Motor neuron (in vitro differentiated cells): ENCODE measurements at regions not wholly inside any gene's neighbourhood (a gene's known extent, or its start where the extent isn't known, plus 50 kb on each side); places are given as distances from the start of the nearest gene placed in this dataset.

Source experiments
- ATAC-seq, 8 experiments: fragments of 200-7000 bp; cut with Tn5 transposase; replicated peaks in 6 of 8; 2 replicates each; pipeline ENCODE4 v1.8.0; 2021; ENCODE audit warnings: mild to moderate bottlenecking in 8 of 8, moderate library complexity in 8 of 8
- H3K27ac ChIP-seq, 2 donors: fragments of 250-450 bp; sonication (Bioruptor Pico); 2 replicates each; pipeline ENCODE4 v1.9.0; 2021; ENCODE audit warnings: antibody characterized with exemption in 2 of 2, mild to moderate bottlenecking in 2 of 2, moderate library complexity in 1 of 2
- H3K4me1 ChIP-seq, 2 donors: fragments of 250-450 bp; sonication (Bioruptor Pico); replicated peaks in 1 of 2; 2 replicates each; pipeline ENCODE4 v1.6.1; 2021; ENCODE audit warnings: antibody characterized with exemption in 2 of 2, mild to moderate bottlenecking in 2 of 2, moderate library complexity in 1 of 2
- H3K4me3 ChIP-seq, 5 donors: fragments of 250-450 bp; sonication (Bioruptor Pico); 2 replicates each; pipeline ENCODE4 v1.9.0; 2021; ENCODE audit warnings: antibody characterized with exemption in 5 of 5, mild to moderate bottlenecking in 5 of 5, moderate library complexity in 4 of 5
- WGBS, 10 experiments: fragments of 450-650 bp; shearing (Covaris generic); methylation state at CpG; one replicate each; pipeline ENCODE4 v1.0.0; 2022; 5-methylcytosine and 5-hydroxymethylcytosine counted together
- in situ Hi-C, 9 experiments: fragments of 400-800 bp; cut with MboI; loops; one replicate each; pipeline ENCODE4 v1.15.0; 2021; ENCODE audit warnings: low sequenced_read_pairs in 9 of 9, low pct_unique_long_range_greater_than_20kb in 2 of 9; ENCODE audit not compliant: unreplicated experiment in 9 of 9

DNA sequence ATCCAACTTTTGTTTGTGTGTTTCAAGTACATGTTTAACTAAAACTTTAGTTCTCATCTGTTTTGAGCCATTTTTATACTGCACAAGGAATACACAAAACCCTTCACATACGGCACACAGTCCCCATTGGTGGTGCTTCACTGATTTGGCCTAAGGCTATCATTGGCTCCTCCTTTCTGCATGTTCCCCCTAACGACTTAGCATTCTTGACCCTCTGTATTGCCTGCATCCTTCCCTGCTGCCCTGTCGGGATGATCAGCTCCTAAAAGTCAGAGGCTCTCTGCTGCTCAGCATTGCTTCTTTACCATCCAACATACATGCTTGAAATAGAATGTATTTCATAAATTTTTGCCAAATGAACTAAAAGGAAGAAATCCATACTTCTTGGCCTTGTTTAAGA, 111.4 kb upstream of the ABCB5 start:
- WGBS, 10 experiments = 11 to 100% (median 71%) methylated on average over 1 to 3 of the region's 3 CpGs; no CpG with 5 or more reads in 1 of the 10 experiments
- in situ Hi-C loops = no loop called here
- Histone ChIP-seq H3K4me3 (no peak overlapping the region), H3K27ac (no peak overlapping the region), H3K4me1 (no peaks in the 10 kb centered on the region)
- no peak for ATAC-seq

DNA sequence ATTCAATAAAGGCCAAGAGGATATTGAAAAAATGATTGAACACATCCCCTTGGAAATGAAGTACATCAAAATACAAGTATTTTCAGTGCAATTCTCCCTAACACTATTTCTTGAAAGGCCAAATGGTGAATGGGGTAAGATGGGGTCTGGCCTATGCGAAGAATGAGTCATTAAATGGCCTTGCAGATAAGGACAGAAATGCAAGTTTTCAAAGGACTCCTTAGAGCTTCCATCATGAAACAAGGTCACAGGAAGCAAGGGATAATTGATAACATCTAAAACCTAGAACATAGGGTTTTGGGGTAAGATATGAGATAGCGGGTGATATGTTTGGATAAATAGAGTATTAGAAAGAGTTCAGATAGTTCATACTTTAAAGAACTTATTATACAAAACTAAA, 109.3 kb upstream of the ABCB5 start:
- 35 to 100% (median 100%) methylated on average over 1 to 2 of the region's 2 CpGs; no CpG with 5 or more reads in 1 of the 10 experiments for WGBS, 10 experiments
- Histone ChIP-seq H3K4me3 (no peak overlapping the region), H3K4me1 (peaks cover 0 to 6% of the 10 kb centered on the region in 2 donors), H3K27ac (no peak overlapping the region)
- no peak for ATAC-seq
- in situ Hi-C loops = no loop called here

DNA sequence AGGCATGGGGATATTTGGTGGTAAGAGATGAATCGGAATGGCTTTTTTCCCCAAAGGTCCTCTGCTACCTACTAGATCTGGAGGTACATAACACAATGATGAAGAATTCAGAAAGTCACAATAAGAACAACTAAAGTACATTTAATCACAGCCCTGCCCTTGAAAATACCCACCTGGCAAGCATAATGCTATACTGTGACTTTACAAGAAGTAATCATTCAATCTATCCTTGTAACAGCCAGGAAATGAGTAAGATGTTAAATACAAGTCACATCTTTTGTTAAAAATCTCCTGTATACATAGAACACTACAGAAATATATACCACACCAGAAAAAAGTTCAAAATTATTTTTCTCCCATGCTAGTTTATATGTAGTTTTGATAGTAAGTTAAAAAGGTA, 108.3 kb upstream of the ABCB5 start:
- ATAC-seq = no peak
- in situ Hi-C loops = no loop called here
- Histone ChIP-seq H3K4me1 (peaks cover 0 to 6% of the 10 kb centered on the region in 2 donors), H3K27ac (no peak overlapping the region), H3K4me3 (no peak overlapping the region)
- WGBS, 10 experiments = 71 to 100% (median 100%) methylated on average over 1 of the region's 1 CpG; no CpG with 5 or more reads in 2 of the 10 experiments

DNA sequence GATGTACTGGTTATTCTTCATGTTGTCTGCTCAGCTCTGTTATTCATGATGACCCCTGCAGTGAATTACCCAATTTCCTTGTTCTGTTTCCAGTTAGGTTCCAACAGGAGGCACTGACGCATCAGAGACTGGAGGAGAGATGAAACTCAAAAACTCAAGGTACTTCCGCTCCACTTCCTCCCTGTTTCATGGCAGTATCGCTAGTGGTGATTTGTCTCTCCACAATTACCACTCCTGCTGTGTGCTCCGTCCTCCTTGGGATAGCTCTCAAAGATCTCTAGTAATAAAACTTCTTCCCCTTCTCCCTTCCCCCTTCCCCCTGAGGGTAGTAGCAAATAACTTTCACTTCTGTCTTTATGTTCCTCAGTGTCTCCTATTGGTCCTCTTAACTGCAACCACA, 107.4 kb upstream of the ABCB5 start:
- Histone ChIP-seq H3K4me1 (peaks cover 2 to 10% of the 10 kb centered on the region in 2 donors), H3K4me3 (no peak overlapping the region), H3K27ac (no peak overlapping the region)
- WGBS, 10 experiments = 17 to 93% (median 87%) methylated on average over 1 to 4 of the region's 4 CpGs; no CpG with 5 or more reads in 2 of the 10 experiments
- in situ Hi-C loops = no loop called here
- ATAC-seq = no peak

DNA sequence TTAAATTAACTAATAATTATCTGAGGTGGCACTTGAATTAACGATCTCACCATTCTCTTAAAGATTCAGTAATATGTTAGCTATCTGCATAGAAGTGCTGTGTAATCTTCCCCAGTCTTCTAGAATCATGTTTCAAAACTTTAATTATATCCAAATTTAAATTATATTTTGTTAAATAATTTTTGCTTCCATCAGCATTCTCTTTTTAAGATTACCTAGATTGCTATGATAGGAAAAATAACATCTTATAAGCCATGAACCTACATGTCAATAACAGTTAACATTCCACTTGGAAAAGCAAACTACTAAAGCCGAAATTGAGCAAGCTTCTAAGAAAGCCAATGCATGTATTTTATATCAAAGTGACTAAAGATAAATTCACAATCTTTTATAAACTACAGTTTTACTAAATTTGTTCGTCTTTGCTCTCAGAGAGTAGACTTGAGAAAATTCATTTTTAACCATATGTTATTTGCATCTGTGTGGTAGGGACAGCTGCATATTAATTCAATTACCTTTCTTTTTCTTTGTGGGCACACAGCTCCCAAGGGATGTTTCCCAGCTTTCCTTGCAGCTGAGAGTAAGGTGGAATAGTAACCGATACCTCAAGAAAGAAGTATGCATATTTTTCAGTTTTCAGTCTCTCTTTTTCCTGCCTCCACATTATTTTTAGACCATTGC, 105.4 kb upstream of the ABCB5 start:
- in situ Hi-C loops = no loop called here
- no peak for ATAC-seq
- WGBS, 10 experiments = 36 to 83% (median 74%) methylated on average over 2 to 4 of the region's 4 CpGs
- peaks cover 15 to 24% of the 10 kb centered on the region in 2 donors for H3K4me1 ChIP-seq
- no peak overlapping the region for H3K27ac ChIP-seq
- H3K4me3 ChIP-seq = no peak overlapping the region

DNA sequence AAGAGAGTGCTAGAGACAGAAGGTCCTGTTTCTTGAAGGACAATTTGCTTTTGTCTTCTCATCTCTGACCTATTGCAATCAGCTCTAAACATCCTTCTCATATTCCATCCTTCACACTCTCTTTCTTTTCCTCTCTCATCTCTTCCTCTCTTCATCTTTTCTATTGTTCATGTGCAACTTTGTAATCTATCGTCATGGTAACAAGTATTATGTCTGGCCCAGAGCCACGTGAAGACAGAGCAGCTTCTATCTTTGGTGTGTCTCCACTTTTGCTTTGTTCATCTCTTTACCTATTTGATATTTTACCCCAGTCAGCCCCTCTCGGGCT, 104.9 kb upstream of the ABCB5 start:
- H3K4me1 ChIP-seq = peaks cover 16 to 28% of the 10 kb centered on the region in 2 donors
- WGBS, 10 experiments = 3 to 61% (median 57%) methylated on average over 2 to 3 of the region's 3 CpGs; no CpG with 5 or more reads in 1 of the 10 experiments
- no peak overlapping the region for H3K4me3 ChIP-seq
- in situ Hi-C loops = no loop called here
- no peak overlapping the region for H3K27ac ChIP-seq
- ATAC-seq = no peak

DNA sequence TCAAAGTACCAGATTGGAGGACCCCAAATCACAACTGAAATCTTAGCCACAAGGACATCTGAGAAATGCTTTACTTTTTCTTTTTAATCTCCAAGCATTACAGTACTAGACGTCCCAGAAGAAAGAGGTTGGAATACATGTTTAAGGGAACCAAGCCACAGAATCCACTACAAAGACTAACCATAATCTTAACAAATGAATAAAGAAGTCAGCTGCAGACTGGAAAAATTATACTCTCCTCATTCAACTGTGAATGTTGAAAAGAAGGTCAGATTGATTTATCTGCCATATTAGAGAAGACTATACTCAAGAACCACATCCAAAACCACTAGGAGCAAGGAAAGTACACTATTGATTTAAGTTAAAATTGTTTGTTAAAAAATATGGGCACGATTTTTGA, 102.1 kb upstream of the ABCB5 start:
- no peak for ATAC-seq
- H3K4me3 ChIP-seq = no peak overlapping the region
- in situ Hi-C loops = no loop called here
- WGBS, 10 experiments = 0 to 100% (median 68%) methylated on average over 1 to 2 of the region's 2 CpGs
- no peak overlapping the region for H3K27ac ChIP-seq
- H3K4me1 ChIP-seq = peaks cover 16 to 28% of the 10 kb centered on the region in 2 donors

DNA sequence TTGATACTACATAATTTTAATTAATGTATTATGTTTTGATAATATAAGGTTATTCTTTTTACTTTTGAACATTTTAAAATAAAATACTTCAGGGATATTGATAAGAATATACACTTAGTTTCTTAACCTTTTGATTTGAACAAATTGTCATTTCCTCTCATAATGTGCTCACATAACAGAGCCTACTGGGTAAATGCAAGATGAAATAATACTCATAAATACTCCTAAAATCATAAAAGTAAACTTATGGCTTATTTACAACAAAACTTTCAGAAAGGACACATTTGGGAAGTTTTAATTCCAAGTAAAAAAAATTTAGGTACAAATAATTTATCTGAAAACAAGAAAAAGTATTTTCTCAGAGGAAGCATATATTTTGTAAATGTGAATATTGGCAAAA, 101.6 kb upstream of the ABCB5 start:
- H3K4me1 ChIP-seq = peaks cover 16 to 28% of the 10 kb centered on the region in 2 donors
- no peak overlapping the region for H3K4me3 ChIP-seq
- no peak for ATAC-seq
- in situ Hi-C loops = no loop called here
- H3K27ac ChIP-seq = no peak overlapping the region

DNA sequence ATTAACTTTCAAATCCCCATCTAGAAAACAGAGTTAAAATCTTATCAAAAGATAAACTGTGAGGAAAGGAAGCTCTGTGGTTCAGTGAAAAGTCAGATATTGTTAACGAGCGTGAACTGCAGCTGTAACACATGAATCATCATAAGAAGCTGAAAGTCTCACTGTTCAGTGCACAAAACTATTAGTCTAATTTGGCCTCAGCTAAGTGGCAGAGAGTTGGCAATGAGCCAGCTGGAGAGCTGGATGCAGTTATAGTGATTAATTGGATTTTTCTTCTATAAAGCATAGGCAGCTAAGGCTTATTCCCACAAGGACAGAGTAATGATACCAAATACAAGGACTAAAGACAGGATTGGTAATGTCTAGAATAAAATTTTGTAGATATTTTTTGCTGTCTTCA, 101.1 kb upstream of the ABCB5 start:
- H3K4me1 ChIP-seq = peaks cover 16 to 28% of the 10 kb centered on the region in 2 donors
- no peak overlapping the region for H3K27ac ChIP-seq
- no peak overlapping the region for H3K4me3 ChIP-seq
- in situ Hi-C loops = no loop called here
- ATAC-seq = peak in 7 of 8 experiments; percentile 23 to 99 (median 99)
- WGBS, 10 experiments = 0 to 71% (median 8%) methylated on average over 2 of the region's 2 CpGs; no CpG with 5 or more reads in 1 of the 10 experiments

DNA sequence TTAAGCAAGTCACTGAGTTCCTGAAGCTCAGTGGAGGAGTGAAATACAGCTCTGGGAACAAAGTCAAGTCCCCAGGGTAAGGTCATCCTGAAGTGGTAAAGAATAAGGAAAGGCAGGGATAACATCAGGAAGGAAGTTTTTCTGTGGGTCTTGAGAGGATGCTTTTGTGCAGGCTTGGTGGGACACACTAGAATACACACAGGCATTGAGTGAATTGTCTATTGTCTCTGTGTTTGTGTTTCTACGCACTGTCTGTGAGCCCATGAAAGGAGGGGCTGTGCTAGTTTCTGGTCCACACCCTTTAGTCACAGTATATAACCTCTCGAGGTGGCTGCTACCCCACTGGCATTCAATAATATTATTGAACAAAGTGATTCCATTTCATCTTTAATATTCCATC, 95.8 kb upstream of the ABCB5 start:
- in situ Hi-C loops = no loop called here
- peaks cover 5 to 8% of the 10 kb centered on the region in 2 donors for H3K4me1 ChIP-seq
- peak in 5 of 8 experiments; percentile 40 to 90 (median 41) for ATAC-seq
- H3K4me3 ChIP-seq = no peak overlapping the region
- WGBS, 10 experiments = 0 to 100% (median 34%) methylated on average over 1 to 2 of the region's 2 CpGs; no CpG with 5 or more reads in 4 of the 10 experiments
- H3K27ac ChIP-seq = no peak overlapping the region

DNA sequence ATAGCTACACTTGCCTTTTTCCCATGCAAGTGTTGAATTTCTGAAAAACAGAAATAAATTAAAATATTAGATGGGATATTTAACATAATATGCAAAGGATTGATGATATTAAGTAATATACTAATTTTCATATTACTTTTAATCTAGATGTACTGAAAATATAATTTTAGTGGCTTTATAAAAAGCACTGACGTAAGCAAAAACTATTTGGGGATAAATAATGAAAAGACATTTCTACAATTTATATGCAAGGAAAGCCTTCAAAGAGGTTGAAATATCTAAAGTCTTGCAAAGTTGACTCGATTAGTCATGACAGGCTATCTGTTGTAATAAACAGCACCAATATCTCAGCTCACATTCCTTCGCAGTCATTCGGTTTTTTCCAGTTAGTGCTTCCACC, 94.9 kb upstream of the ABCB5 start:
- no peak for ATAC-seq
- in situ Hi-C loops = no loop called here
- no peak overlapping the region for H3K27ac ChIP-seq
- H3K4me1 ChIP-seq = no peaks in the 10 kb centered on the region
- no peak overlapping the region for H3K4me3 ChIP-seq
- 32 to 100% (median 82%) methylated on average over 2 to 4 of the region's 4 CpGs; no CpG with 5 or more reads in 1 of the 10 experiments for WGBS, 10 experiments

DNA sequence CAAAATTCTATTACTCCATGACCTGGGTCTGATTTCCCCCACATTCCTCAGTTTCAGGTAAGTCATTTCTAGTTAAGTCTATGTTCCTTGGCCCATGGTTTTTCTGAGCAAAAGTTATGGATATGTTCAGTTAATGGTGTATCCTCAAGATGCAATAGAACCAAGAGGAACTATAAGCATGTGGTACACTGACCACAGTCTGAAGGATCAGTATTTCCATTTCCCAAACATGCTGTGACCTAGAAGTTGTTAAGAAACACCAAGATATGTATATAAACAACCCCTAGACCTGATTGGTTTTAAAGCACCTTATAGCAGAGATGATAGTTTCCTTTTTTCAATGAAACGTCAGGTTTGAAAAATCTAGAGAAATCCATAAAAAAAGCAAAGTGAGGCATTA, 94.2 kb upstream of the ABCB5 start:
- no peak for ATAC-seq
- Histone ChIP-seq H3K4me3 (no peak overlapping the region), H3K27ac (no peak overlapping the region), H3K4me1 (no peaks in the 10 kb centered on the region)
- in situ Hi-C loops = no loop called here
- 30 to 100% (median 71%) methylated on average over 1 of the region's 1 CpG; no CpG with 5 or more reads in 2 of the 10 experiments for WGBS, 10 experiments

DNA sequence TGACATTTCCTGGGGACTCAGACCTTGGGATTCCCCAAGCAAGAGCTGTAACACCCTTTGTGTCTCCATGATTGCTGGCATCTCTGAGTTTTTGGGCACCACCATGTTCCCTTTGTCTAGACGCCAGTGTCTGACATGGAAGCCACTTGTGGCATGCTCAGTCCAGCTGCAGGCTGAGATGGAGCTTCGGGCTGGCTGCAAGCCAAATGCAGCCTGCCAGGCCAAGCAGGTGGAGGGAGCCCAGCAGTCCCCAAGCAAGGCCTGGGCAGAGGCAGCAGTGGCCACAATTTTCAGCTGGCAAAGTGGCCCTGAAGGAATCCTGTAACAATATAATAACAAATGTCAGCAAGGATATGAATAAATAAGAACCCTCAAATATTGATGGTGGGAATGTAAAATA, 86.2 kb upstream of the ABCB5 start:
- ATAC-seq = no peak
- no peak overlapping the region for H3K27ac ChIP-seq
- no peaks in the 10 kb centered on the region for H3K4me1 ChIP-seq
- in situ Hi-C loops = no loop called here
- no peak overlapping the region for H3K4me3 ChIP-seq
- WGBS, 10 experiments = 0 to 87% (median 35%) methylated on average over 1 to 2 of the region's 2 CpGs; no CpG with 5 or more reads in 5 of the 10 experiments

DNA sequence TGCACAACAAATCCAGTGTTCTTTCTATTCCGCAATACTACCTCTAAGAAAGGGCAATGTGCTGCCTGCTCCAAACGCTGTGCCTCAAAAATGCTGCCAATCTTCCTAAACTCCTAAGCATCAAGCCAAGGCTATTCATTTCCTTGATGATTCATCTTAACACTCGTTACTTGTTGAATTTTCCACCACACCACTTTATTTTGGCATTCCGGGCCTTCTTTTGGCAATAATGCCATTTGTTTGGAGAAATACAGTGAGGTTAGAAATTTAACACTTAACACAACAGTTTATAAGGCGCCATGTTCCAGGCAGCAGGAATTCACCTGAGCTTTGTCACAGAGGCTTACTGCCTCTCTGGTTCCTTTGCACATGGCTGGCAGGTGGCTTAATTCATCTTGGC, 82.6 kb upstream of the ABCB5 start:
- in situ Hi-C loops = no loop called here
- H3K27ac ChIP-seq = no peak overlapping the region
- H3K4me3 ChIP-seq = no peak overlapping the region
- 20 to 100% (median 86%) methylated on average over 2 to 5 of the region's 5 CpGs; no CpG with 5 or more reads in 1 of the 10 experiments for WGBS, 10 experiments
- H3K4me1 ChIP-seq = no peaks in the 10 kb centered on the region
- no peak for ATAC-seq
